HG02938 (cell line): ENCODE measurements at regions not wholly inside any gene's neighbourhood (a gene's known extent, or its start where the extent isn't known, plus 50 kb on each side); places are given as distances from the start of the nearest gene placed in this dataset.
"Not testable (repeated sequence)": the region's sequence is repeated elsewhere in the genome, so short reads cannot be mapped to it uniquely, and the experiment has no call there.

Experiments used
- ATAC-seq: cut with Tn5 transposase; IDR thresholded peaks from one replicate; pipeline ENCODE4 v1.9.1; 2021; ENCODE audit warnings: mild to moderate bottlenecking, moderate library complexity; ENCODE audit not compliant: unreplicated experiment

GRCh38 chr3:110644203-110644602 is 427.4 kb upstream of the NECTIN3 start:
- ATAC-seq: no peak

- ATAC-seq: no peak
Observed at GRCh38 chr3:110646055-110646454, 425.6 kb upstream of the NECTIN3 start.

GRCh38 chr3:110646496-110646895 is 425.1 kb upstream of the NECTIN3 start:
- no peak for ATAC-seq

GRCh38 chr3:110647586-110647985 is 424.0 kb upstream of the NECTIN3 start:
- ATAC-seq: no peak

- no peak for ATAC-seq
Observed at GRCh38 chr3:110650741-110651140, 420.9 kb upstream of the NECTIN3 start.

GRCh38 chr3:110654843-110655502 is 416.6 kb upstream of the NECTIN3 start:
- ATAC-seq: no peak

- ATAC-seq: no peak
Observed at GRCh38 chr3:110656394-110657025, 415.1 kb upstream of the NECTIN3 start.

GRCh38 chr3:110664148-110664547 is 407.5 kb upstream of the NECTIN3 start:
- no peak for ATAC-seq

GRCh38 chr3:110666495-110666894 is 405.1 kb upstream of the NECTIN3 start:
- no peak for ATAC-seq

- no peak for ATAC-seq
Observed at GRCh38 chr3:110667216-110667615, 404.4 kb upstream of the NECTIN3 start.

- no peak for ATAC-seq
Observed at GRCh38 chr3:110670407-110670806, 401.2 kb upstream of the NECTIN3 start.

GRCh38 chr3:110677506-110677905 is 394.1 kb upstream of the NECTIN3 start:
- ATAC-seq: no peak

- no peak for ATAC-seq
Observed at GRCh38 chr3:110679285-110679684, 392.3 kb upstream of the NECTIN3 start.

GRCh38 chr3:110680450-110680849 is 391.2 kb upstream of the NECTIN3 start:
- no peak for ATAC-seq

GRCh38 chr3:110684466-110684865 is 387.1 kb upstream of the NECTIN3 start:
- no peak for ATAC-seq

GRCh38 chr3:110685630-110686029 is 386.0 kb upstream of the NECTIN3 start:
- no peak for ATAC-seq

- ATAC-seq: no peak
Observed at GRCh38 chr3:110686701-110687100, 384.9 kb upstream of the NECTIN3 start.

- no peak for ATAC-seq
Observed at GRCh38 chr3:110687138-110687537, 384.5 kb upstream of the NECTIN3 start.

GRCh38 chr3:110697961-110698360 is 373.7 kb upstream of the NECTIN3 start:
- ATAC-seq: no peak

- ATAC-seq: not testable (repeated sequence)
Observed at GRCh38 chr3:110704332-110704731, 367.3 kb upstream of the NECTIN3 start.

- no peak for ATAC-seq
Observed at GRCh38 chr3:110708156-110708555, 363.5 kb upstream of the NECTIN3 start.

GRCh38 chr3:110710156-110710555 is 361.5 kb upstream of the NECTIN3 start:
- no peak for ATAC-seq

- no peak for ATAC-seq
Observed at GRCh38 chr3:110710603-110711002, 361.0 kb upstream of the NECTIN3 start.
